ENCODE measurements at regions not wholly inside any gene's neighbourhood (a gene's known extent, or its start where the extent isn't known, plus 50 kb on each side); places are given as distances from the start of the nearest gene placed in this dataset.

DNA sequence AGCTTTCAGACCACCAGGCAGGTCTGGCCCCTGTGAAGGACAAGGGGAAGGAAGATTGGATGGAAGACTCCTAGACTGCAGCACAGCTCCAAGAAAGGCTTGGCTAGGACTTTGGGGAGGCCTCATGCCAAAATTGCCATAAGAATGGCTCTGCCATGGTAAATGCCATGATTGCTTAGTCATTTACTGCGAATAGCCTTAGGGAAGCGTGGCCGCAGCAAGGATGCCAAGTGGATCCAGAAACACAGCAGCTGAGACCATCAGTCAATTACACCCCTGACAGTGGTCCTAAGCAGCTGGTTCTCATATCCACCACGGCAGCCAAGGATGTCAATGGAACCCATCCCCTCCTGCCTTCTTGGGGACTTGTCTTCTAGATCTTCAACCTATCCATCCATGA is 88.2 kb upstream of the AUTS2 start:
- no peaks in the 10 kb centered on the region for H3K36me3 ChIP-seq (ENCODE audit: insufficient read depth, low read length)
- POLR2A ChIA-PET (ENCODE audit: partially characterized antibody): no interaction called here
- Mint-ChIP-seq H3K4me3 (no peak overlapping the region), H3K9me3 (peaks cover 0 to 9% (median 3%) of the 10 kb centered on the region in 8 donors), H3K27me3 (no peaks in the 10 kb centered on the region), H3K27ac (no peak overlapping the region), H3K36me3 (no peaks in the 10 kb centered on the region), H3K4me1 (no peaks in the 10 kb centered on the region)
- intact Hi-C loops (cut with micrococcal nuclease): no loop called here
- no peaks in the 10 kb centered on the region for H3K9me3 ChIP-seq (ENCODE audit: control insufficient read depth in 1 of 2, low read length in 2 of 2)
- H3K4me1 ChIP-seq (ENCODE audit: insufficient read depth, low read length): no peaks in the 10 kb centered on the region
- no peak for DNase-seq
- H3K27me3 ChIP-seq (ENCODE audit: insufficient read depth, low read length): no peaks in the 10 kb centered on the region
- H3K4me3 ChIP-seq (ENCODE audit: low read length in 2 of 2): no peak overlapping the region
- CTCF ChIA-PET (ENCODE audit: partially characterized antibody): no interaction called here
- H3K27ac ChIP-seq (ENCODE audit: low read depth, low read length): no peak overlapping the region

DNA sequence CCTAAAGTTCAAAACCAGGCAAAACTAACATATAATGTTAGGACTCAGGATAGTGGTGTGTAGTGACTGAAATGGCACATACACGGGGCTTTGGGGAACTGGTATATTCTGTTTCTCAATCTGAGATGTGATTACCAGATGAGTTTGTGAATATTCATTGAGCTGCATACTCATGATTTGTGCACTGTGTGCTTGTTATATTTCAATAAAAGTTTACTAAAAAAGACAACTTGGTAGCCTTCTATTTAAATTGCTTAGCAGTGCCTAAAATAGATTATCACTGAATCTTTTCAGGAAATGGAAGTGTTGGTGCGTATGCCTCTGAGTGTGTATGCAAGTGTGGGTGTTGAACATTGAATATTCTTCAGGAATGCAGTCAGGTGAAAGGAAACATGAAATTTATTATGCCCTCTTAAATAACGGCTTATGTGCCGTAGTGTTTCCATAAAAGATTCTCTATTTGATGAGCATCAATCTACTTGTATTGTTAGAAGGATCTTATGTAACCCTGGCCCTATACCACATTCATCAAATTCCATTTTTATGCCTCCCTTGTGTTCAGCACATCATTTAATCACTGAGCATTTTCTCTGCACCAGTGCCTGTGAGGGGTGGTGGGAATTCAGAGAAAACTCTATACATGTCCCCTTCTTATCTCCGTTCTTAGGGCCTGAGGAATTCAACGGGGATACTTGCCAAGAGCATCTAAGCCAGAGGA is 82.6 kb upstream of the AUTS2 start:
- H3K27ac ChIP-seq (ENCODE audit: low read depth, low read length): no peak overlapping the region
- H3K36me3 ChIP-seq (ENCODE audit: insufficient read depth, low read length): no peaks in the 10 kb centered on the region
- Mint-ChIP-seq H3K27me3 (peaks cover 0 to 2% of the 10 kb centered on the region in 2 donors), H3K4me3 (no peak overlapping the region), H3K9me3 (peaks cover 0 to 7% (median 2%) of the 10 kb centered on the region in 8 donors), H3K36me3 (no peaks in the 10 kb centered on the region), H3K4me1 (peaks cover 0 to under 1% (median 0%) of the 10 kb centered on the region in 4 donors), H3K27ac (no peak overlapping the region)
- ChIA-PET POLR2A (ENCODE audit: partially characterized antibody) (no interaction called here), CTCF (ENCODE audit: partially characterized antibody) (no interaction called here)
- no peaks in the 10 kb centered on the region for H3K4me1 ChIP-seq (ENCODE audit: insufficient read depth, low read length)
- intact Hi-C loops (cut with micrococcal nuclease): no loop called here
- no peak for DNase-seq
- H3K27me3 ChIP-seq (ENCODE audit: insufficient read depth, low read length): no peaks in the 10 kb centered on the region
- H3K9me3 ChIP-seq (ENCODE audit: control insufficient read depth in 1 of 2, low read length in 2 of 2): no peaks in the 10 kb centered on the region
- no peak overlapping the region for H3K4me3 ChIP-seq (ENCODE audit: low read length in 2 of 2)

DNA sequence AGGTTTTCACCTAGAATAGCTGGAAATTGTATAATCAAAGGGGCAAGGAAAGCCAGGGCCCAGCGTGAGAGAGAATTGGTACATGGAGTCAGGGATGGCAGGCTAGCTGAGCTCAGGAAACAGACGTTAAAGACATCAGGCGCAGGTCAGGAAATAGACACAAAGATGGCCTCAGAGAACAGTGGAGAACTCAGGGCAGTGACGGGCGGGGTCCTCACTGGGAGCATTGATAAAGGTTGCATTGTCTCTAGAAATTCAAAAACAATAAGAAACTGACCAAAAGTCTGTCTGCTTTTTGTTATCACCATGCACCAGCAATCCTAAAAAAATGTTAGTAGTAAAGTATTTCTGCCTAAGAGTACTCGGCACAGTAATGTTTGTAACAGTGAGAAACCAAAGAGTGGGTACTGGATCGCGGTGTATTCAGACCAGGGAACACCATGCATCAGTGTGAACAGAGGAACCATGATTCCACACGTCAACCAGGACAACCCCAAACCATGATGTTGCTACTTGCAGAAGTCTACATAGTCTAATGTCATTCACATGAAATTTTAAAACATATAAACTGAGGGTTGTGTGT is 81.9 kb upstream of the AUTS2 start:
- H3K27ac Mint-ChIP-seq: no peak overlapping the region
- Histone ChIP-seq H3K4me3 (ENCODE audit: low read length in 2 of 2) (no peak overlapping the region), H3K4me1 (ENCODE audit: insufficient read depth, low read length) (no peaks in the 10 kb centered on the region), H3K27me3 (ENCODE audit: insufficient read depth, low read length) (no peaks in the 10 kb centered on the region), H3K36me3 (ENCODE audit: insufficient read depth, low read length) (no peaks in the 10 kb centered on the region), H3K27ac (ENCODE audit: low read depth, low read length) (no peak overlapping the region), H3K9me3 (ENCODE audit: control insufficient read depth in 1 of 2, low read length in 2 of 2) (no peaks in the 10 kb centered on the region)
- H3K27me3 Mint-ChIP-seq: peaks cover 0 to 2% of the 10 kb centered on the region in 2 donors
- ChIA-PET POLR2A (ENCODE audit: partially characterized antibody) (no interaction called here), CTCF (ENCODE audit: partially characterized antibody) (no interaction called here)
- no peaks in the 10 kb centered on the region for H3K36me3 Mint-ChIP-seq
- no peak for DNase-seq
- H3K4me1 Mint-ChIP-seq: peaks cover 0 to 2% (median 0%) of the 10 kb centered on the region in 4 donors
- no peak overlapping the region for H3K4me3 Mint-ChIP-seq
- peaks cover 0 to 5% (median 0%) of the 10 kb centered on the region in 8 donors for H3K9me3 Mint-ChIP-seq
- intact Hi-C loops (cut with micrococcal nuclease): no loop called here

DNA sequence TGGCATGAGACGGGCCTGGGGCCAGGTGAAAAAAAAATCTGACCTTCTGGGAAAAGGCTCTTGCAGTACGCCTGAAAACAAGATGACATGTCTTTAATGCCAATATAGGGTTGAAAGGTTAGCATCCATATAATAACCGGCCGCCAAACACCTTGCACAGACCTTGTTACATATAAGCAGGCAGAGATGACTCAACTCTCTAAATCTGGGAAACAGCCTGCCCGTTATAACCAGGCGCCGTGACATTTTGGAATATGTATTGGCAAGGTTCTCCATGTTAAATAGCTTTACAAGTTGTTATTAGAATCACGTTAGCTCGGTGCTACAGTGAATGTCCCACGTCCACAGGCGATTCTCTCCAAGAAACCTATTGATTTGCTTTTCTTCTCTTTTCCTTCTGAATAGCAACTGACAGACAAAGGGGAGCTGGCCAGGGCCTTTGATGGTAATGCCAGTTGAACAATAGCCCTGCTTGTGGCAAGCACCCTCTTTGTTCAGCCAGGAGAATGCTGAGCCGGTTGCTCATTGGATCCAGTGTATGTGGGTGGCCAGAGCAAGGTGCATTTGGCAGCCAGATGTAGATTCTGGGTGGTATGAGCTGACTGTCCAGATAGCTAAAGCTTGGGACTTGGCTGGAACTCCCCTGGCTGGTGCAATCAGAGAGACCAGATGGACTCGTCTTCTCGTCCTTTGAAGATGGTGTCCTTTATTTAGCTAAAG is 80.1 kb upstream of the AUTS2 start:
- Mint-ChIP-seq H3K27ac (no peak overlapping the region), H3K4me3 (no peak overlapping the region), H3K36me3 (no peaks in the 10 kb centered on the region), H3K4me1 (peaks cover 0 to 2% (median 0%) of the 10 kb centered on the region in 4 donors), H3K27me3 (peaks cover 0 to 2% of the 10 kb centered on the region in 2 donors), H3K9me3 (peaks cover 0 to 4% (median 0%) of the 10 kb centered on the region in 8 donors)
- Histone ChIP-seq H3K27ac (ENCODE audit: low read depth, low read length) (no peak overlapping the region), H3K4me3 (ENCODE audit: low read length in 2 of 2) (no peak overlapping the region), H3K4me1 (ENCODE audit: insufficient read depth, low read length) (no peaks in the 10 kb centered on the region), H3K9me3 (ENCODE audit: control insufficient read depth in 1 of 2, low read length in 2 of 2) (no peaks in the 10 kb centered on the region), H3K36me3 (ENCODE audit: insufficient read depth, low read length) (no peaks in the 10 kb centered on the region), H3K27me3 (ENCODE audit: insufficient read depth, low read length) (no peaks in the 10 kb centered on the region)
- intact Hi-C loops (cut with micrococcal nuclease): no loop called here
- CTCF ChIA-PET (ENCODE audit: partially characterized antibody): no interaction called here
- DNase-seq: no peak
- POLR2A ChIA-PET (ENCODE audit: partially characterized antibody): no interaction called here

DNA sequence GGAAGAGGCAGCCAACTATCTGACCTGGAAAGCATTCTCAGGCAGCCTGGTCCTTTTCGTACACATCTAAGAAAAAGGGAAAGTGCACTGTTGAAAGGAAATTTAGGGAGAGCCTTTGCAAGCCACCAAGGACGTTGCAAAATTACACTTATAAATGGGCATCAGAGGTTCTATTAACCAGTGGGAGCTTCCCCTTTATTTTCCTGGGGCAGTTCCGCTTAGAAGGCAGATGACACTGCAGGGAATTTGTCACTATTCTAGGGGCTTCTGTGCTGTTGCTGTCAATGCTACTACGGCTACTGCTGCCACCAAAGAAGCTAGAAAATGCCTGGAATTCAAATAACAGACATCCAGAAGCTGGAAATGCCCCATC is 79.6 kb upstream of the AUTS2 start:
- Histone ChIP-seq H3K4me1 (ENCODE audit: insufficient read depth, low read length) (no peaks in the 10 kb centered on the region), H3K27ac (ENCODE audit: low read depth, low read length) (no peak overlapping the region), H3K36me3 (ENCODE audit: insufficient read depth, low read length) (no peaks in the 10 kb centered on the region), H3K4me3 (ENCODE audit: low read length in 2 of 2) (no peak overlapping the region), H3K27me3 (ENCODE audit: insufficient read depth, low read length) (no peaks in the 10 kb centered on the region), H3K9me3 (ENCODE audit: control insufficient read depth in 1 of 2, low read length in 2 of 2) (no peaks in the 10 kb centered on the region)
- Mint-ChIP-seq H3K4me3 (no peak overlapping the region), H3K9me3 (peaks cover 0 to 6% (median 0%) of the 10 kb centered on the region in 8 donors), H3K36me3 (no peaks in the 10 kb centered on the region), H3K27me3 (peaks cover 0 to 2% of the 10 kb centered on the region in 2 donors), H3K4me1 (peaks cover 0 to 2% (median 0%) of the 10 kb centered on the region in 4 donors), H3K27ac (no peak overlapping the region)
- ChIA-PET CTCF (ENCODE audit: partially characterized antibody) (no interaction called here), POLR2A (ENCODE audit: partially characterized antibody) (no interaction called here)
- no peak for DNase-seq
- intact Hi-C loops (cut with micrococcal nuclease): no loop called here

DNA sequence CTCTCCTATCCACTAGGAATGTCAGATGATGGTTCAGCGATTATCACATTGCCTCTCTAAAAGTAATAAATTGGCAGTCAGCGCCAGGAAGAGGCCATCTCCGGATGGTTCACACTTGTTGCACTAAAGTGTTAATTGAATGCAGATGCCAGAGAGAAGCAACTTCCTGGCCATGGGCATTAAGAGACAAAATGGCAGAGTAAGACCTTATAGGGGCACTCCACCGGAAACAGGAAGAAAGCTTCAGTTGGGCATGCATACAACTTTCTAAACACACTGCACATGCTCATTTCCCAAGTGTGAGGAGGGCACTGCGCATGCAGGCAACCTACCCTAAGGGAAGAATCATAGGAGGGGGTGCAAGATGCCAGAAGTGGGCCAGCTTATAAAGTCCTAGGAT is 71.7 kb upstream of the AUTS2 start:
- peaks cover 0 to 2% of the 10 kb centered on the region in 2 donors for H3K27me3 Mint-ChIP-seq
- Histone ChIP-seq H3K27me3 (ENCODE audit: insufficient read depth, low read length) (no peaks in the 10 kb centered on the region), H3K27ac (ENCODE audit: low read depth, low read length) (no peak overlapping the region), H3K9me3 (ENCODE audit: control insufficient read depth in 1 of 2, low read length in 2 of 2) (no peaks in the 10 kb centered on the region), H3K4me3 (ENCODE audit: low read length in 2 of 2) (no peak overlapping the region), H3K36me3 (ENCODE audit: insufficient read depth, low read length) (no peaks in the 10 kb centered on the region), H3K4me1 (ENCODE audit: insufficient read depth, low read length) (no peaks in the 10 kb centered on the region)
- no peaks in the 10 kb centered on the region for H3K36me3 Mint-ChIP-seq
- intact Hi-C loops (cut with micrococcal nuclease): no loop called here
- H3K27ac Mint-ChIP-seq: no peak overlapping the region
- no peaks in the 10 kb centered on the region for H3K4me1 Mint-ChIP-seq
- CTCF ChIA-PET (ENCODE audit: partially characterized antibody): no interaction called here
- DNase-seq: no peak
- POLR2A ChIA-PET (ENCODE audit: partially characterized antibody): no interaction called here
- H3K4me3 Mint-ChIP-seq: no peak overlapping the region
- peaks cover 0 to 10% (median 3%) of the 10 kb centered on the region in 8 donors for H3K9me3 Mint-ChIP-seq

DNA sequence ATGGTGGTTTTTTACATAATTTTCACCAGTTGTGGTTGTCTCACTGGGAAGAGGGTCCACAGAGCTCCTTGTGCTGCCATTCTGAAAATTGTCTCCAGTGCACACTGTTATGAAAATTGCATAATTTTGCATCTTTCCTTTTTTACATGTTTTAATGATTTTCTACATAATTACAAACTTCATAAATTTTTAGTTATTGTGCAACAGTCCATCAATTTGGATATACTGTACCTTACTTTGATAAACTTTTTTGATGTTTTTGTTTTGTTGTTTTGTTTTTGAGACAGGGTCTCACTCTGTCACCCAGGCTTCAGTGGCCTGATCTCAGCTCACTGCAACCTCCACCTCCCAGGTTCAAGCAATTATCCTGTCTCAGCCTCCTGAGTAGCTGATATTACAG is 70.6 kb upstream of the AUTS2 start:
- peaks cover 0 to 2% of the 10 kb centered on the region in 2 donors for H3K27me3 Mint-ChIP-seq
- H3K9me3 ChIP-seq (ENCODE audit: control insufficient read depth in 1 of 2, low read length in 2 of 2): no peaks in the 10 kb centered on the region
- no peak overlapping the region for H3K4me3 Mint-ChIP-seq
- POLR2A ChIA-PET (ENCODE audit: partially characterized antibody): no interaction called here
- peaks cover 0 to 12% (median 3%) of the 10 kb centered on the region in 8 donors for H3K9me3 Mint-ChIP-seq
- no peaks in the 10 kb centered on the region for H3K36me3 Mint-ChIP-seq
- no peak for DNase-seq
- no peaks in the 10 kb centered on the region for H3K27me3 ChIP-seq (ENCODE audit: insufficient read depth, low read length)
- no peaks in the 10 kb centered on the region for H3K4me1 ChIP-seq (ENCODE audit: insufficient read depth, low read length)
- no peak overlapping the region for H3K4me3 ChIP-seq (ENCODE audit: low read length in 2 of 2)
- H3K27ac ChIP-seq (ENCODE audit: low read depth, low read length): no peak overlapping the region
- CTCF ChIA-PET (ENCODE audit: partially characterized antibody): no interaction called here
- intact Hi-C loops (cut with micrococcal nuclease): no loop called here
- no peaks in the 10 kb centered on the region for H3K36me3 ChIP-seq (ENCODE audit: insufficient read depth, low read length)
- H3K4me1 Mint-ChIP-seq: no peaks in the 10 kb centered on the region
- H3K27ac Mint-ChIP-seq: no peak overlapping the region
